Sigmoid colon (tissue), 6 donors: ENCODE measurements at regions not wholly inside any gene's neighbourhood (a gene's known extent, or its start where the extent isn't known, plus 50 kb on each side); places are given as distances from the start of the nearest gene placed in this dataset.

Experiments
- DNase-seq: peaks from one replicate; pipeline ENCODE4 v3.0.0-alpha.2; 2019
- H3K27ac ChIP-seq, 4 donors: fragments of 200-600 bp; sonication (generic); one replicate each; pipeline ENCODE4 v1.5.1; 2016 to 2019; ENCODE audit warnings: mild to moderate bottlenecking in 1 of 4
- H3K27me3 ChIP-seq, 3 donors: fragments of 200-600 bp; sonication (generic); one replicate each; pipeline ENCODE4 v1.5.1; 2019; ENCODE audit warnings: mild to moderate bottlenecking in 1 of 3
- H3K36me3 ChIP-seq, 4 donors: fragments of 200-600 bp; sonication (generic); one replicate each; pipeline ENCODE4 v1.5.1; 2016 to 2019
- H3K4me1 ChIP-seq, 4 donors: fragments of 200-600 bp; sonication (generic); one replicate each; pipeline ENCODE4 v1.5.1; 2017 to 2019
- H3K4me3 ChIP-seq, 4 donors: fragments of 200-600 bp; sonication (generic); one replicate each; pipeline ENCODE4 v1.5.1; 2017 to 2019; ENCODE audit warnings: mild to moderate bottlenecking in 2 of 4, moderate library complexity in 1 of 4
- H3K9me3 ChIP-seq, 4 donors: fragments of 200-600 bp in 3 of 4; sonication (generic) in 3 of 4; one replicate each; pipeline versions ENCODE4 v1.5.1 to v1.6.1; 2013 to 2019
- CTCF ChIP-seq, 4 experiments: fragments of 450-650 bp in 3 of 4; fragments of 200-600 bp in 1 of 4; IDR thresholded peaks; one replicate each; pipeline ENCODE4 v1.5.1; 2016 to 2019; ENCODE audit warnings: antibody characterized with exemption in 4 of 4, mild to moderate bottlenecking in 3 of 4, moderate library complexity in 2 of 4
- EP300 ChIP-seq, 4 donors: sonication (generic); formaldehyde crosslinking; IDR thresholded peaks; one replicate each; pipeline ENCODE4 v1.6.1; 2017; ENCODE audit warnings: antibody characterized with exemption in 4 of 4
- POLR2A ChIP-seq, 2 donors: fragments of 450-650 bp; IDR thresholded peaks; one replicate each; pipeline ENCODE4 v1.6.1; 2016; ENCODE audit warnings: antibody characterized with exemption in 2 of 2, mild to moderate bottlenecking in 2 of 2, moderate library complexity in 2 of 2
- POLR2AphosphoS5 ChIP-seq, 4 donors: sonication (generic); formaldehyde crosslinking; IDR thresholded peaks; one replicate each; pipeline ENCODE4 v1.6.1; 2017; ENCODE audit warnings: antibody characterized with exemption in 4 of 4
- WGBS, 2 donors: extraction: QIAGEN DNeasy Blood & Tissue Kit; methylation state at CpG; one replicate each; pipeline ENCODE4 v1.1.7; 2013; 5-methylcytosine and 5-hydroxymethylcytosine counted together
- intact Hi-C: fragments of 100-400 bp; cut with DNase I; formaldehyde crosslinking; loops from one replicate; pipeline ENCODE4 v1.15.1; 2023
- donor health status: healthy with polysubstance abuse.
- donor health status: healthy.

GRCh38 chr1:30604801-30605440, 118.5 kb downstream of the MATN1 start:
- Histone ChIP-seq H3K36me3 (no peaks in the 10 kb centered on the region), H3K4me1 (no peaks in the 10 kb centered on the region), H3K27me3 (peaks cover 0 to 19% (median 0%) of the 10 kb centered on the region in 3 donors), H3K9me3 (no peaks in the 10 kb centered on the region), H3K4me3 (no peak overlapping the region), H3K27ac (no peak overlapping the region)
- intact Hi-C loops = no loop called here
- 82 to 83% methylated on average over 6 of the region's 6 CpGs for WGBS, 2 donors
- no peak for DNase-seq
- no peak for TF ChIP-seq POLR2A (IDR thresholded peaks at IDR 0.05)
- TF ChIP-seq CTCF (IDR thresholded peaks at IDR 0.05) = no peak
- TF ChIP-seq POLR2AphosphoS5 (IDR thresholded peaks at IDR 0.05) = no peak
- no peak for TF ChIP-seq EP300 (IDR thresholded peaks at IDR 0.05)

- Histone ChIP-seq H3K9me3 (no peaks in the 10 kb centered on the region), H3K36me3 (no peaks in the 10 kb centered on the region), H3K27ac (no peak overlapping the region), H3K4me3 (no peak overlapping the region), H3K4me1 (no peaks in the 10 kb centered on the region), H3K27me3 (peaks cover 0 to 19% (median 0%) of the 10 kb centered on the region in 3 donors)
- intact Hi-C loops = no loop called here
- no peak for DNase-seq
- 71 to 87% methylated on average over 7 of the region's 7 CpGs for WGBS, 2 donors
- no peak for TF ChIP-seq EP300 (IDR thresholded peaks at IDR 0.05)
- TF ChIP-seq POLR2AphosphoS5 (IDR thresholded peaks at IDR 0.05) = no peak
- no peak for TF ChIP-seq CTCF (IDR thresholded peaks at IDR 0.05)
- TF ChIP-seq POLR2A (IDR thresholded peaks at IDR 0.05) = no peak
Observed at GRCh38 chr1:30603081-30603858, 120.1 kb downstream of the MATN1 start.

- peaks cover 0 to 26% (median 0%) of the 10 kb centered on the region in 3 donors for H3K27me3 ChIP-seq
- intact Hi-C loops = no loop called here
- DNase-seq = no peak
- WGBS, 2 donors = 76 to 80% methylated on average over 8 of the region's 8 CpGs
- no peaks in the 10 kb centered on the region for H3K9me3 ChIP-seq
- no peak overlapping the region for H3K4me3 ChIP-seq
- TF ChIP-seq POLR2A (IDR thresholded peaks at IDR 0.05) (no peak), POLR2AphosphoS5 (IDR thresholded peaks at IDR 0.05) (no peak), EP300 (IDR thresholded peaks at IDR 0.05) (no peak), CTCF (IDR thresholded peaks at IDR 0.05) (no peak)
- H3K36me3 ChIP-seq = no peaks in the 10 kb centered on the region
- no peak overlapping the region for H3K27ac ChIP-seq
- no peaks in the 10 kb centered on the region for H3K4me1 ChIP-seq
Observed at GRCh38 chr1:30601316-30602085, 121.9 kb downstream of the MATN1 start.

- H3K36me3 ChIP-seq = no peaks in the 10 kb centered on the region
- H3K4me3 ChIP-seq = no peak overlapping the region
- intact Hi-C loops = no loop called here
- H3K4me1 ChIP-seq = no peaks in the 10 kb centered on the region
- H3K9me3 ChIP-seq = no peaks in the 10 kb centered on the region
- WGBS, 2 donors = 66 to 80% methylated on average over 4 of the region's 4 CpGs
- no peak overlapping the region for H3K27ac ChIP-seq
- TF ChIP-seq EP300 (IDR thresholded peaks at IDR 0.05) = no peak
- TF ChIP-seq POLR2AphosphoS5 (IDR thresholded peaks at IDR 0.05) = no peak
- no peak for TF ChIP-seq CTCF (IDR thresholded peaks at IDR 0.05)
- no peak for TF ChIP-seq POLR2A (IDR thresholded peaks at IDR 0.05)
- H3K27me3 ChIP-seq = peaks cover 0 to 27% (median 0%) of the 10 kb centered on the region in 3 donors
- DNase-seq = no peak
Observed at GRCh38 chr1:30600706-30601105, 122.7 kb downstream of the MATN1 start.
